Neural crest cell (in vitro differentiated cells): ENCODE measurements at regions not wholly inside any gene's neighbourhood (a gene's known extent, or its start where the extent isn't known, plus 50 kb on each side); places are given as distances from the start of the nearest gene placed in this dataset.

ENCODE experiments used
- DNase-seq: peaks from one replicate; pipeline ENCODE4 v3.0.0; 2021; ENCODE audit warnings: low read depth, mixed read lengths, low spot score
- H3K27ac Mint-ChIP-seq: one replicate; pipeline ENCODE4 v1.8.0; 2021; ENCODE audit warnings: mild to moderate bottlenecking, mixed read lengths; ENCODE audit not compliant: unreplicated experiment
- H3K27me3 Mint-ChIP-seq: 2 replicates; pipeline ENCODE4 v1.8.0; 2021; ENCODE audit warnings: low read depth, mild to moderate bottlenecking, mixed read lengths
- H3K36me3 Mint-ChIP-seq: 2 replicates; pipeline ENCODE4 v1.8.0; 2021; ENCODE audit warnings: low read depth, mild to moderate bottlenecking, mixed read lengths
- H3K4me1 Mint-ChIP-seq: 2 replicates; pipeline ENCODE4 v1.8.0; 2021; ENCODE audit warnings: mixed read lengths
- H3K4me3 Mint-ChIP-seq: one replicate; pipeline ENCODE4 v1.8.0; 2021; ENCODE audit warnings: mild to moderate bottlenecking, mixed read lengths
- H3K9me3 Mint-ChIP-seq: 2 replicates; pipeline ENCODE4 v1.8.0; 2021; ENCODE audit warnings: mixed read lengths
- TF ChIP-seq, protein P1 (sequence below): fragments of 200-600 bp; sonication (generic); conservative IDR thresholded peaks from 2 replicates; pipeline ENCODE4 v1.5.0; 2021; ENCODE audit warnings: antibody characterized with exemption, mild to moderate bottlenecking

DNA sequence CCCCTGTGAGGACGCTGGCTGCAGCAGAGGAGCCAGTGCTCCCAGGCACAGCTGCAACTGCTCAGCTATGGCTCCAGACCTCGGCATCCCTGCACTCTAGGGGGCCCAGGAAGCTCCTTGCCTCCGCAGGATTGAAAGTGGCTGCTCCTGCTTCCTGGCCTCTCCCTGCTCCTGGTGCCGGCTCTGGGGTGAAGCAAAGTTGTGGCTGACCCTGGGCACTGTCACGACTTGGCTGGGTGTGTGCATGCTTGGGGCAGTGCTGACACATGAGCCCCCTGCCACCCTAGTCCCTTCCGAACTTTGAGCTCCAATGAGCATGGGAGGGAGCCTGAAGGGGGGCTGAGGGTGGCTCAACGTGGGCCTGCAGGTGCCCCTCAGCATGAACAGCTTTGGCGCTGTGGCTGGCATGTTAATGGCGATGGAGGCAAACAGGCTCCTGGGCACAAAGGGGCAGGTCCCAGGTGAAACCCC, 1512.2 kb downstream of the KCNT2 start:
- Mint-ChIP-seq H3K9me3 (no peaks in the 10 kb centered on the region), H3K27ac (no peak overlapping the region), H3K4me1 (no peaks in the 10 kb centered on the region), H3K27me3 (peaks cover 14% of the 10 kb centered on the region), H3K36me3 (peaks cover 4% of the 10 kb centered on the region), H3K4me3 (no peak overlapping the region)
- TF ChIP-seq, protein P1, sequence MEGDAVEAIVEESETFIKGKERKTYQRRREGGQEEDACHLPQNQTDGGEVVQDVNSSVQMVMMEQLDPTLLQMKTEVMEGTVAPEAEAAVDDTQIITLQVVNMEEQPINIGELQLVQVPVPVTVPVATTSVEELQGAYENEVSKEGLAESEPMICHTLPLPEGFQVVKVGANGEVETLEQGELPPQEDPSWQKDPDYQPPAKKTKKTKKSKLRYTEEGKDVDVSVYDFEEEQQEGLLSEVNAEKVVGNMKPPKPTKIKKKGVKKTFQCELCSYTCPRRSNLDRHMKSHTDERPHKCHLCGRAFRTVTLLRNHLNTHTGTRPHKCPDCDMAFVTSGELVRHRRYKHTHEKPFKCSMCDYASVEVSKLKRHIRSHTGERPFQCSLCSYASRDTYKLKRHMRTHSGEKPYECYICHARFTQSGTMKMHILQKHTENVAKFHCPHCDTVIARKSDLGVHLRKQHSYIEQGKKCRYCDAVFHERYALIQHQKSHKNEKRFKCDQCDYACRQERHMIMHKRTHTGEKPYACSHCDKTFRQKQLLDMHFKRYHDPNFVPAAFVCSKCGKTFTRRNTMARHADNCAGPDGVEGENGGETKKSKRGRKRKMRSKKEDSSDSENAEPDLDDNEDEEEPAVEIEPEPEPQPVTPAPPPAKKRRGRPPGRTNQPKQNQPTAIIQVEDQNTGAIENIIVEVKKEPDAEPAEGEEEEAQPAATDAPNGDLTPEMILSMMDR: no peak
- DNase-seq: no peak

DNA sequence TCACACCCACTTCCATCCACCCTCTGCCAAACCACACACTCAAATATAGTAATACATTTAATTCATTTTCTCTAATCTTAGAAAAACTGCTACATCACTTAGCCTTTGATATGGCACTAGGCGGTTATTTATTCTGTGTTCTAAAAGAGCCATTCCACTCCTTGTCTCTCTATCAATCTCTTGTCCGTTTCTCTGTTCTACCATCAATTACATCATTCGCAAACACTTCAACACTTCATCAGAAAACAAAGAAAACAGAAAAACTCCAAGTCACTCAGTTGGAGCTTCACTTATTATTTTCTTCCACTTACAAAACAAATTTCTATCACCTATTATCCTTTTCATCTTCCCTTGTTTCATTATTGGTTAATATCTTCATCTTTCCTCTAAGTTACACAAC, 1523.0 kb downstream of the KCNT2 start:
- H3K4me3 Mint-ChIP-seq: no peak overlapping the region
- peaks cover 15% of the 10 kb centered on the region for H3K27me3 Mint-ChIP-seq
- no peak for DNase-seq
- no peaks in the 10 kb centered on the region for H3K4me1 Mint-ChIP-seq
- TF ChIP-seq, protein P1: no peak
- no peaks in the 10 kb centered on the region for H3K36me3 Mint-ChIP-seq
- no peak overlapping the region for H3K27ac Mint-ChIP-seq
- H3K9me3 Mint-ChIP-seq: no peaks in the 10 kb centered on the region

DNA sequence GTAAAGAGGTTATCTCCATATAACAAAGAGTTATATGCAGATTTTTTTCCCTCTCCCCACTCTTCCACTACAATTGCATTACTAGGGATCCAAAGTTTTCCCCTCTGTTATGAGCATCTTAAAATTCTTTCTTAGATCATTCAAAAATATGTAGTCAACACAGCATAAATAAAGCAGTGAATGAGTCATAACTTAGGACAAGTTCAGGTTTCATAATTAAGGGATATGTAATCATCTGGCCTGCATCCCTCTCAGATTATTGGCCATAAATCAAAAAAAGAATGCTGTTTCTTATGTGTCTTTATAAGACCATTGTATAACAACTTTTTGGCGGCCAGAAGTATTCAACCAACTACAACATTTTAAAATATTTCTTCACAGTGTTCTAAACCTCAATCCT, 1526.1 kb downstream of the KCNT2 start:
- Mint-ChIP-seq H3K9me3 (no peaks in the 10 kb centered on the region), H3K4me1 (no peaks in the 10 kb centered on the region), H3K27me3 (peaks cover 4% of the 10 kb centered on the region), H3K4me3 (no peak overlapping the region), H3K36me3 (no peaks in the 10 kb centered on the region), H3K27ac (no peak overlapping the region)
- TF ChIP-seq, protein P1: no peak
- no peak for DNase-seq

DNA sequence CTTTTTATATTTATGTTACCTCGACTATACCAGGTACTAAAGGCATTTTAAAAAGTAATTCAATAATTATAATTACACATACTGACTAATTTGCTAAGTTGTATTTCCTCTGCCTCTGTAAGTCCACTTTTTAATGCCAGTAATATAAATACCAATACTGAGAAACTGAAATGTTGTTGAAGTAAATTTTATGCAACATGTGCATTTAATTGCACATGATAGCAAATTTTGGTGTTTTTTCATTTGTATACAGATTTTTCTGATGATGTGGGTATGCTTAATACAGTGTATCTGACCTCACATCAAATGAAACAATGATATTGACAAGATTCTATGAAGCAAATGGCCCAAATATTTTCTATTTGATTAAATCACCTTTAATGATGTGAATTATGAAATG, 1531.6 kb downstream of the KCNT2 start:
- TF ChIP-seq, protein P1: no peak
- no peaks in the 10 kb centered on the region for H3K9me3 Mint-ChIP-seq
- no peak overlapping the region for H3K27ac Mint-ChIP-seq

DNA sequence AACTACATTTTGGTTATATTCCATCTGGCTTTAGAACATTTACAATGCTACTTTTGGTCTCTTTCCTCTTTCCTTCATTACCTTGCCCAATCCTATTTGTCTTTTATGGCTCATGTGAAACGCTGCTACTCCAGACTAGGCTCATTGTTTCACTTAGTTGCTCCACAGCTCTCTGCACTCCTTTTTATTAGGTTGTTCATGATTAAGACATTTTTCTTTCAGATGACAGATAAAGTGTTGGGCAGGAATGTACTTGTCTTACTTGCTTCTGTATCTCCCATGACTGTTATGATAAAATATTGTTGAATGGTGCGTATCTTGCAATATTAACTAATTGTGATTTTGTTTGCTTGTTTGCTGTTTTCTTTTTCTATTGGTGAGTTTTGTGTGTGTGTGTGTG, 1532.3 kb downstream of the KCNT2 start:
- no peak for DNase-seq
- Mint-ChIP-seq H3K27me3 (peaks cover 4% of the 10 kb centered on the region), H3K36me3 (no peaks in the 10 kb centered on the region), H3K4me3 (no peak overlapping the region), H3K27ac (no peak overlapping the region), H3K9me3 (no peaks in the 10 kb centered on the region), H3K4me1 (no peaks in the 10 kb centered on the region)
- TF ChIP-seq, protein P1: no peak

More for the DNA sequence above, 1531.6 kb downstream of the KCNT2 start:
- H3K4me1 Mint-ChIP-seq: no peaks in the 10 kb centered on the region
- DNase-seq: no peak
- no peak overlapping the region for H3K4me3 Mint-ChIP-seq
- no peaks in the 10 kb centered on the region for H3K36me3 Mint-ChIP-seq
- no peaks in the 10 kb centered on the region for H3K27me3 Mint-ChIP-seq

DNA sequence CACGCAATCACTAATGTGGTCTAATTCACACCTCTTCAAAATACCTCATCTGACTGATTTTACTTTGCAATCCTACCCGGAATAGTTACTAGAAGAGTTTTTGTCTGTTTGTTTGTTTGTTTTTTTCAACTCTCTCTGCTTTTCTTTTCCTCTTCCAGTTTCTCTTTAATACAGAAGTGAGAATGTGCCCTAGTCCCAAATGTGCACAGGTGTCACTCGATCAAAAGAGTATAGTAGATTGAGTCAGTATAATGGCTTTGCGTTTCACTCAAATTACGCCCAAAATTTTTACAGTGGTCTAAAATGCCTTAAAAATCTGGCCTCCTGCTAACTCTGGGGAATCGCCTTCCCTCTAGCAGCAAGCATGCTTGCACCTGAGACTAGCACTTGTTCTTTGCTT, 1536.8 kb downstream of the KCNT2 start:
- Mint-ChIP-seq H3K4me3 (no peak overlapping the region), H3K4me1 (no peaks in the 10 kb centered on the region), H3K27me3 (peaks cover 4% of the 10 kb centered on the region), H3K36me3 (no peaks in the 10 kb centered on the region), H3K9me3 (no peaks in the 10 kb centered on the region), H3K27ac (no peak overlapping the region)
- TF ChIP-seq, protein P1: no peak
- no peak for DNase-seq
